Liver (tissue), 3 donors: ENCODE measurements at regions not wholly inside any gene's neighbourhood (a gene's known extent, or its start where the extent isn't known, plus 50 kb on each side); places are given as distances from the start of the nearest gene placed in this dataset.

Experiments used
- ATF3 ChIP-seq: IDR thresholded peaks from 2 replicates; pipeline ENCODE4 v1.6.1; 2016; ENCODE audit warnings: antibody characterized with exemption
- CTCF ChIP-seq: fragments of 150-350 bp; IDR thresholded peaks from 2 replicates; pipeline ENCODE4 v1.5.1; 2017; ENCODE audit warnings: improper control_type of control experiment, low read depth, low read length; ENCODE audit not compliant: missing input control
- GABPA ChIP-seq, 2 donors: IDR thresholded peaks in 1 of 2; conservative IDR thresholded peaks in 1 of 2; 2 replicates each; pipeline ENCODE4 v1.6.1; 2016; ENCODE audit warnings: antibody characterized with exemption in 2 of 2, mild to moderate bottlenecking in 1 of 2, moderate library complexity in 1 of 2
- JUND ChIP-seq, 2 donors: IDR thresholded peaks; 2 replicates each; pipeline ENCODE4 v1.6.1; 2016; ENCODE audit warnings: antibody characterized with exemption in 2 of 2
- MAX ChIP-seq: IDR thresholded peaks from 2 replicates; pipeline ENCODE4 v1.6.1; 2016; ENCODE audit warnings: antibody characterized with exemption
- NR2F2 ChIP-seq: IDR thresholded peaks from 2 replicates; pipeline ENCODE4 v1.6.1; 2016; ENCODE audit warnings: antibody characterized with exemption
- RAD21 ChIP-seq, 2 donors: IDR thresholded peaks; 2 replicates each; pipeline ENCODE4 v1.6.1; 2016; ENCODE audit warnings: antibody characterized with exemption in 2 of 2, mild to moderate bottlenecking in 2 of 2
- REST ChIP-seq: IDR thresholded peaks from 2 replicates; pipeline ENCODE4 v1.6.1; 2016; ENCODE audit warnings: antibody characterized with exemption, mild to moderate bottlenecking
- SP1 ChIP-seq: IDR thresholded peaks from 2 replicates; pipeline ENCODE4 v1.6.1; 2018; ENCODE audit warnings: antibody characterized with exemption, mild to moderate bottlenecking
- donor health status: healthy.
- donor health status: healthy.

DNA sequence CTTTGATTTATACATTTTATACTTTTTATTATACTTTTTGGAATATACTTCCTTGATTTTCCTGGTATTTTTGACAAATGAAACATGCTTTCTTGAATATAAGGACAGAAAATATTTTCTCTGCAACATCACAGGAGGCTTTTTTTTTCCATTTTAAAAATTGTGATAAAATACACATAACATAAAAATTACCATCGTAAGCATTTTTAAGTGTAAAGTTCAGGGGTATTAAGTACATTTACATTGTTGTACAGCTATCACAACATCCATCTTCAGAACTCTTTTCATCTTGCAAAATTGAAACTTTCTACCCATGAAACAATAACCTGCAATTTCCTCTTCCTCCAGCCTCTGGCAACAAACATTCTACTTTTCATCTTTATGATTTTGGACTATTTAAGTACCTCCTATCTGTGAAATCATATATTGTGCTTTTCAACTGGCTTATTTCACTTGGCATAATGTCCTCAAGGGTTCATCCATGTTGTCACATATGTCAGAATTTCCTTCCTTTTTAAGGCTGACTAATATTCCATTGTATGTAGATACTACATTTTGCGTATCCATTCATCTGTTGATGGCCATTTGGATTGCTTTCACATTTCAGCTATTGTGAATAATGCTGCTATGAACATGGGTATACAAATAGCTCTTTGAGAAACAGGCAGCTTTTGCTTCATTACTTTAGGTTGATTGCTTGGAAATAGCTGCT is 412.6 kb downstream of the RAPGEF2 start:
- no peak for TF ChIP-seq GABPA (IDR thresholded peaks at IDR 0.05 in 1 of 2, conservative IDR thresholded peaks at IDR 0.05 in 1 of 2)
- no peak for TF ChIP-seq SP1
- no peak for TF ChIP-seq MAX
- no peak for TF ChIP-seq REST
- TF ChIP-seq RAD21 (IDR thresholded peaks at IDR 0.05), result no peak
- TF ChIP-seq CTCF, result no peak
- no peak for TF ChIP-seq ATF3
- no peak for TF ChIP-seq NR2F2
- no peak for TF ChIP-seq JUND (IDR thresholded peaks at IDR 0.05)
